ENCODE measurements at regions not wholly inside any gene's neighbourhood (a gene's known extent, or its start where the extent isn't known, plus 50 kb on each side); places are given as distances from the start of the nearest gene placed in this dataset.

- TF ChIP-seq, protein P1, sequence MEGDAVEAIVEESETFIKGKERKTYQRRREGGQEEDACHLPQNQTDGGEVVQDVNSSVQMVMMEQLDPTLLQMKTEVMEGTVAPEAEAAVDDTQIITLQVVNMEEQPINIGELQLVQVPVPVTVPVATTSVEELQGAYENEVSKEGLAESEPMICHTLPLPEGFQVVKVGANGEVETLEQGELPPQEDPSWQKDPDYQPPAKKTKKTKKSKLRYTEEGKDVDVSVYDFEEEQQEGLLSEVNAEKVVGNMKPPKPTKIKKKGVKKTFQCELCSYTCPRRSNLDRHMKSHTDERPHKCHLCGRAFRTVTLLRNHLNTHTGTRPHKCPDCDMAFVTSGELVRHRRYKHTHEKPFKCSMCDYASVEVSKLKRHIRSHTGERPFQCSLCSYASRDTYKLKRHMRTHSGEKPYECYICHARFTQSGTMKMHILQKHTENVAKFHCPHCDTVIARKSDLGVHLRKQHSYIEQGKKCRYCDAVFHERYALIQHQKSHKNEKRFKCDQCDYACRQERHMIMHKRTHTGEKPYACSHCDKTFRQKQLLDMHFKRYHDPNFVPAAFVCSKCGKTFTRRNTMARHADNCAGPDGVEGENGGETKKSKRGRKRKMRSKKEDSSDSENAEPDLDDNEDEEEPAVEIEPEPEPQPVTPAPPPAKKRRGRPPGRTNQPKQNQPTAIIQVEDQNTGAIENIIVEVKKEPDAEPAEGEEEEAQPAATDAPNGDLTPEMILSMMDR (IDR thresholded peaks at IDR 0.05; ENCODE audit: low read length, missing control alignments), result no peak
- H3K4me3 ChIP-seq (replicated peaks; ENCODE audit: low read depth, low read length), result no peak overlapping the region
- DNase-seq (ENCODE audit: low read depth), result no peak
These were observed 893.7 kb downstream of the TYW1 start for GRCh38 chr7:67890316-67890715.

DNA sequence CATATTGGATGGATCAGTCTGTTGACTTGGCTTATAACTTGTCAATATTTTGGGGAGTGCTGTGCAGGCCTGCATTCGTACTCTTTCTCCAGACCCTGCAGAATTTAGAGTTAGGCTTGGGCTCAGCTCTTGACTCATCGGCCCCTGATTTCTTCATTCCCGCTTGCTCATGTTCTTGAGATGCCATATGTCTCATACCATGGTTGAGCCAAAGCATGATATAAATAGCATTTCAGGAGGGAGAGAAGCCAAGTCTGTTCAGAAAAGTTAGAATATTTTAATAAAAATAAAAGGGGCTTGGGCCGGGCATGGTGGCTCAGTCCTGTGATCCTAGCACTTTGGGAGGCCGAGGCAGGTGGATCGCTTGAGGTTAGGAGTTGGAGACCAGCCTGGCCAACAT is 898.1 kb downstream of the TYW1 start:
- TF ChIP-seq, protein P1 (IDR thresholded peaks at IDR 0.05; ENCODE audit: low read length, missing control alignments), result no peak
- no peak overlapping the region for H3K4me3 ChIP-seq (replicated peaks; ENCODE audit: low read depth, low read length)
- DNase-seq (ENCODE audit: low read depth), result no peak

- TF ChIP-seq, protein P1 (IDR thresholded peaks at IDR 0.05; ENCODE audit: low read length, missing control alignments), result no peak
- no peak overlapping the region for H3K4me3 ChIP-seq (replicated peaks; ENCODE audit: low read depth, low read length)
- DNase-seq (ENCODE audit: low read depth), result no peak
These were observed 900.1 kb downstream of the TYW1 start for GRCh38 chr7:67896721-67897120.

DNA sequence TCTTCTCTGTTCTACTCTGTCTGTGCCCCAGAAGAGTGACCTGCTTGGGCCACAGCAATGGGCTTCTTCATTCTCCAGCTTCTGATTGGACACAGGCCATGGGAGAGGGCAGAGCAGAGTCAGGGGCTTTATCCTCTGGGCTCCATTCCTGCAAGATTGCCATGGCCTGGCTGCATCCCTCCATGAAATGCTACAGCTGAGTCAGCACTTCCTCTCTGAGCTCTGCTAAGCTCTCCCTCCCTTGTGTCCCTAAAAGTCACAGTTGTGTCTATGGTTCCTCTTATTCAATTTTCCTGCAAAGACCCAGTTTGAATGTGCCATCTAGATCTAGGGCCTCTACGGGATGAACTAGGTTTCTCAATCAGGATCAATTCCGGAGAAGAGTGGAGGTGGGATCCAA is 903.8 kb downstream of the TYW1 start:
- no peak overlapping the region for H3K4me3 ChIP-seq (replicated peaks; ENCODE audit: low read depth, low read length)
- TF ChIP-seq, protein P1 (IDR thresholded peaks at IDR 0.05; ENCODE audit: low read length, missing control alignments), result no peak
- DNase-seq (ENCODE audit: low read depth), result no peak

DNA sequence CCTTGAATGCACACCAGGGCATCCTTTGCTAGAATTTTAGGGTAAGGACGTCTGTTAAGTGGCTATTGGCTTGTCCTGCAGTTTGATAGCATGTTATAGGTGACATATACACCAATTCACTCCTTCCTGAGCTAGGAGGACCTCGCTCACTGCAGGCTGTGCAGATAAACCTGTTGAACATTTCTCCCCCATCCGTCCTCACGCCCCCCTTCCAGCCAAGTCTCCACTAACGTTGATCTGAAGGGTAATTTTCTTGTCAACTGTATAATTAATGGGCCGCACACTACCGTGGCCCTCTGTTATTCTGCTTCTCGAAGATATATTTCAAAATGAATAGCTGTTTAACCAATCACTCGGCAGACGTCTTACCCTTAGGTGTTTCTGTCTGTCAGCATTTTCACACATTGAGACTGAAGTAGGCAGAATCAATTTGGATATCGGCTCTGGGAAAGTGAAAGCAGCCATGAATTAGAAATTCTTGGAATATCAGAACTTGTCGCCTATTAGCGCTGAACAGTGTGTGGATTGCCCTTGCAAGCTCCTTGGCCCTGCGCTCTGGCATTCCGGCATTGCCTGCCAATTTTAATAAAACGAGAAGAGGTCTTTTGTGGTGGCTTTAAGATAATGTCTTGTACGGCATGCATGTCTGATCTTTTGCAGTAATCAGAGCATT is 905.3 kb downstream of the TYW1 start:
- TF ChIP-seq, protein P1 (IDR thresholded peaks at IDR 0.05; ENCODE audit: low read length, missing control alignments), result no peak
- H3K4me3 ChIP-seq (replicated peaks; ENCODE audit: low read depth, low read length), result no peak overlapping the region
- DNase-seq (ENCODE audit: low read depth), result no peak

- H3K4me3 ChIP-seq (replicated peaks; ENCODE audit: low read depth, low read length), result no peak overlapping the region
- no peak for DNase-seq (ENCODE audit: low read depth)
- TF ChIP-seq, protein P1 (IDR thresholded peaks at IDR 0.05; ENCODE audit: low read length, missing control alignments), result no peak
These were observed 911.2 kb downstream of the TYW1 start for GRCh38 chr7:67907792-67908191.

- no peak overlapping the region for H3K4me3 ChIP-seq (replicated peaks; ENCODE audit: low read depth, low read length)
- TF ChIP-seq, protein P1 (IDR thresholded peaks at IDR 0.05; ENCODE audit: low read length, missing control alignments), result no peak
- no peak for DNase-seq (ENCODE audit: low read depth)
These were observed 915.8 kb downstream of the TYW1 start for GRCh38 chr7:67912437-67912836.
